Liver (tissue), 8 donors: ENCODE measurements at regions not wholly inside any gene's neighbourhood (a gene's known extent, or its start where the extent isn't known, plus 50 kb on each side); places are given as distances from the start of the nearest gene placed in this dataset.

ENCODE experiments used
- DNase-seq: peaks from one replicate; pipeline ENCODE4 v3.0.0-alpha.2; 2017; ENCODE audit warnings: low spot score
- H3K27ac ChIP-seq, 2 donors: one replicate each; pipeline ENCODE4 v1.7.0; 2013; ENCODE audit warnings: inconsistent platforms in 2 of 2, low read length in 2 of 2, control low read depth in 1 of 2, low read depth in 1 of 2, mild to moderate bottlenecking in 1 of 2
- H3K27me3 ChIP-seq, 4 donors: one replicate each; pipeline versions ENCODE4 v1.6.1 to v1.7.0; 2013; ENCODE audit warnings: low read length in 3 of 4, inconsistent platforms in 1 of 4, mild to moderate bottlenecking in 1 of 4, moderate library complexity in 1 of 4; ENCODE audit not compliant: control insufficient read depth in 4 of 4, insufficient read depth in 4 of 4
- H3K36me3 ChIP-seq, 4 donors: one replicate each; pipeline versions ENCODE4 v1.6.1 to v1.7.0; 2013; ENCODE audit warnings: low read length in 3 of 4, mild to moderate bottlenecking in 3 of 4, low read depth in 1 of 4, moderate library complexity in 1 of 4; ENCODE audit not compliant: control insufficient read depth in 4 of 4, insufficient read depth in 3 of 4
- H3K4me1 ChIP-seq, 4 donors: one replicate each; pipeline versions ENCODE4 v1.6.1 to v1.7.0; 2013; ENCODE audit warnings: low read length in 3 of 4, mild to moderate bottlenecking in 3 of 4, moderate library complexity in 1 of 4; ENCODE audit not compliant: control insufficient read depth in 4 of 4, insufficient read depth in 4 of 4
- H3K4me3 ChIP-seq, 3 donors: one replicate each; pipeline versions ENCODE4 v1.6.1 to v1.7.0; 2013; ENCODE audit warnings: low read length in 3 of 3, control low read depth in 1 of 3, low read depth in 1 of 3, mild to moderate bottlenecking in 1 of 3
- H3K9ac ChIP-seq, 2 donors: one replicate each; pipeline ENCODE4 v1.7.0; 2013; ENCODE audit warnings: low read length in 2 of 2, mild to moderate bottlenecking in 2 of 2, moderate library complexity in 2 of 2, control low read depth in 1 of 2, low read depth in 1 of 2
- H3K9me3 ChIP-seq, 4 donors: one replicate each; pipeline versions ENCODE4 v1.6.1 to v1.7.0; 2013; ENCODE audit warnings: low read length in 3 of 4; ENCODE audit not compliant: control insufficient read depth in 4 of 4
- ATF3 ChIP-seq: IDR thresholded peaks from 2 replicates; pipeline ENCODE4 v1.6.1; 2016; ENCODE audit warnings: antibody characterized with exemption
- EGR1 ChIP-seq, 2 donors: IDR thresholded peaks; 2 replicates each; pipeline ENCODE4 v1.6.1; 2016 to 2018; ENCODE audit warnings: antibody characterized with exemption in 2 of 2, low read depth in 2 of 2
- FOXA1 ChIP-seq: IDR thresholded peaks from 2 replicates; pipeline ENCODE4 v1.6.1; 2016; ENCODE audit warnings: antibody characterized with exemption
- FOXA2 ChIP-seq: IDR thresholded peaks from 2 replicates; pipeline ENCODE4 v1.6.1; 2016; ENCODE audit warnings: antibody characterized with exemption
- GABPA ChIP-seq, 2 donors: IDR thresholded peaks in 1 of 2; conservative IDR thresholded peaks in 1 of 2; 2 replicates each; pipeline ENCODE4 v1.6.1; 2016; ENCODE audit warnings: antibody characterized with exemption in 2 of 2, mild to moderate bottlenecking in 1 of 2, moderate library complexity in 1 of 2
- HNF4A ChIP-seq, 2 donors: conservative IDR thresholded peaks; 2 replicates each; pipeline ENCODE4 v1.6.1; 2016; ENCODE audit warnings: antibody characterized with exemption in 2 of 2, mild to moderate bottlenecking in 2 of 2
- JUND ChIP-seq, 2 donors: IDR thresholded peaks; 2 replicates each; pipeline ENCODE4 v1.6.1; 2016; ENCODE audit warnings: antibody characterized with exemption in 2 of 2
- MAX ChIP-seq: IDR thresholded peaks from 2 replicates; pipeline ENCODE4 v1.6.1; 2016; ENCODE audit warnings: antibody characterized with exemption
- NR2F2 ChIP-seq: IDR thresholded peaks from 2 replicates; pipeline ENCODE4 v1.6.1; 2016; ENCODE audit warnings: antibody characterized with exemption
- RAD21 ChIP-seq, 2 donors: IDR thresholded peaks; 2 replicates each; pipeline ENCODE4 v1.6.1; 2016; ENCODE audit warnings: antibody characterized with exemption in 2 of 2, mild to moderate bottlenecking in 2 of 2
- REST ChIP-seq: IDR thresholded peaks from 2 replicates; pipeline ENCODE4 v1.6.1; 2016; ENCODE audit warnings: antibody characterized with exemption, mild to moderate bottlenecking
- RXRA ChIP-seq, 2 donors: IDR thresholded peaks; 2 replicates each; pipeline ENCODE4 v1.6.1; 2017 to 2018; ENCODE audit warnings: antibody characterized with exemption in 2 of 2, mild to moderate bottlenecking in 1 of 2
- TAF1 ChIP-seq: conservative IDR thresholded peaks from 2 replicates; pipeline ENCODE4 v1.6.1; 2016; ENCODE audit warnings: antibody characterized with exemption, mild to moderate bottlenecking
- YY1 ChIP-seq: IDR thresholded peaks from 2 replicates; pipeline ENCODE4 v1.6.1; 2016; ENCODE audit warnings: antibody characterized with exemption, mild to moderate bottlenecking
- ZBTB33 ChIP-seq: IDR thresholded peaks from 2 replicates; pipeline ENCODE4 v1.6.1; 2016; ENCODE audit warnings: antibody characterized with exemption
- WGBS: extraction: QIAGEN DNeasy Blood & Tissue Kit; methylation state at CpG from one replicate; pipeline ENCODE4 v1.1.7; 2013; 5-methylcytosine and 5-hydroxymethylcytosine counted together
- TF ChIP-seq, protein P1 (sequence below): fragments of 150-350 bp; IDR thresholded peaks from 2 replicates; pipeline ENCODE4 v1.5.1; 2017; ENCODE audit warnings: improper control_type of control experiment, low read depth, low read length; ENCODE audit not compliant: missing input control
- donor health status: healthy.
- donor health status: healthy.
- donor health status: healthy.
- donor health status: healthy.
- donor health status: healthy.

- Histone ChIP-seq H3K27ac (no peak overlapping the region), H3K9ac (no peak overlapping the region), H3K27me3 (no peaks in the 10 kb centered on the region), H3K36me3 (no peaks in the 10 kb centered on the region), H3K4me3 (no peak overlapping the region), H3K9me3 (no peaks in the 10 kb centered on the region), H3K4me1 (no peaks in the 10 kb centered on the region)
- 59% methylated on average over 1 of the region's 1 CpG for WGBS
- no peak for DNase-seq
- TF ChIP-seq RXRA (IDR thresholded peaks at IDR 0.05) (no peak), YY1 (no peak), ZBTB33 (no peak), TAF1 (no peak), JUND (IDR thresholded peaks at IDR 0.05) (no peak), RAD21 (IDR thresholded peaks at IDR 0.05) (no peak), EGR1 (IDR thresholded peaks at IDR 0.05; ENCODE audit: low read depth in 2 of 2) (no peak)
- TF ChIP-seq, protein P1, sequence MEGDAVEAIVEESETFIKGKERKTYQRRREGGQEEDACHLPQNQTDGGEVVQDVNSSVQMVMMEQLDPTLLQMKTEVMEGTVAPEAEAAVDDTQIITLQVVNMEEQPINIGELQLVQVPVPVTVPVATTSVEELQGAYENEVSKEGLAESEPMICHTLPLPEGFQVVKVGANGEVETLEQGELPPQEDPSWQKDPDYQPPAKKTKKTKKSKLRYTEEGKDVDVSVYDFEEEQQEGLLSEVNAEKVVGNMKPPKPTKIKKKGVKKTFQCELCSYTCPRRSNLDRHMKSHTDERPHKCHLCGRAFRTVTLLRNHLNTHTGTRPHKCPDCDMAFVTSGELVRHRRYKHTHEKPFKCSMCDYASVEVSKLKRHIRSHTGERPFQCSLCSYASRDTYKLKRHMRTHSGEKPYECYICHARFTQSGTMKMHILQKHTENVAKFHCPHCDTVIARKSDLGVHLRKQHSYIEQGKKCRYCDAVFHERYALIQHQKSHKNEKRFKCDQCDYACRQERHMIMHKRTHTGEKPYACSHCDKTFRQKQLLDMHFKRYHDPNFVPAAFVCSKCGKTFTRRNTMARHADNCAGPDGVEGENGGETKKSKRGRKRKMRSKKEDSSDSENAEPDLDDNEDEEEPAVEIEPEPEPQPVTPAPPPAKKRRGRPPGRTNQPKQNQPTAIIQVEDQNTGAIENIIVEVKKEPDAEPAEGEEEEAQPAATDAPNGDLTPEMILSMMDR, result no peak
Measured at GRCh38 chr9:11726659-11727058, 966.5 kb upstream of the TYRP1 start.

GRCh38 chr9:11735391-11735790, 957.8 kb upstream of the TYRP1 start:
- Histone ChIP-seq H3K9ac (no peak overlapping the region), H3K4me3 (no peak overlapping the region), H3K27me3 (no peaks in the 10 kb centered on the region), H3K4me1 (no peaks in the 10 kb centered on the region), H3K27ac (no peak overlapping the region), H3K36me3 (no peaks in the 10 kb centered on the region), H3K9me3 (no peaks in the 10 kb centered on the region)
- WGBS, result 51% methylated on average over 1 of the region's 1 CpG
- DNase-seq, result no peak
- no peak for TF ChIP-seq REST
- no peak for TF ChIP-seq MAX
- no peak for TF ChIP-seq ATF3
- TF ChIP-seq ZBTB33, result no peak
- no peak for TF ChIP-seq FOXA1
- TF ChIP-seq NR2F2, result no peak
- TF ChIP-seq FOXA2, result no peak
- TF ChIP-seq EGR1 (IDR thresholded peaks at IDR 0.05; ENCODE audit: low read depth in 2 of 2), result no peak
- TF ChIP-seq GABPA (IDR thresholded peaks at IDR 0.05 in 1 of 2, conservative IDR thresholded peaks at IDR 0.05 in 1 of 2), result no peak
- TF ChIP-seq RXRA (IDR thresholded peaks at IDR 0.05), result no peak
- TF ChIP-seq YY1, result no peak
- no peak for TF ChIP-seq HNF4A (conservative IDR thresholded peaks at IDR 0.05)
- TF ChIP-seq RAD21 (IDR thresholded peaks at IDR 0.05), result no peak
